HG02571 (cell line): ENCODE measurements at regions not wholly inside any gene's neighbourhood (a gene's known extent, or its start where the extent isn't known, plus 50 kb on each side); places are given as distances from the start of the nearest gene placed in this dataset.

ENCODE experiments used
- ATAC-seq: cut with Tn5 transposase; IDR thresholded peaks from one replicate; pipeline ENCODE4 v1.9.1; 2021; ENCODE audit warnings: mild to moderate bottlenecking, moderate library complexity; ENCODE audit not compliant: unreplicated experiment

DNA sequence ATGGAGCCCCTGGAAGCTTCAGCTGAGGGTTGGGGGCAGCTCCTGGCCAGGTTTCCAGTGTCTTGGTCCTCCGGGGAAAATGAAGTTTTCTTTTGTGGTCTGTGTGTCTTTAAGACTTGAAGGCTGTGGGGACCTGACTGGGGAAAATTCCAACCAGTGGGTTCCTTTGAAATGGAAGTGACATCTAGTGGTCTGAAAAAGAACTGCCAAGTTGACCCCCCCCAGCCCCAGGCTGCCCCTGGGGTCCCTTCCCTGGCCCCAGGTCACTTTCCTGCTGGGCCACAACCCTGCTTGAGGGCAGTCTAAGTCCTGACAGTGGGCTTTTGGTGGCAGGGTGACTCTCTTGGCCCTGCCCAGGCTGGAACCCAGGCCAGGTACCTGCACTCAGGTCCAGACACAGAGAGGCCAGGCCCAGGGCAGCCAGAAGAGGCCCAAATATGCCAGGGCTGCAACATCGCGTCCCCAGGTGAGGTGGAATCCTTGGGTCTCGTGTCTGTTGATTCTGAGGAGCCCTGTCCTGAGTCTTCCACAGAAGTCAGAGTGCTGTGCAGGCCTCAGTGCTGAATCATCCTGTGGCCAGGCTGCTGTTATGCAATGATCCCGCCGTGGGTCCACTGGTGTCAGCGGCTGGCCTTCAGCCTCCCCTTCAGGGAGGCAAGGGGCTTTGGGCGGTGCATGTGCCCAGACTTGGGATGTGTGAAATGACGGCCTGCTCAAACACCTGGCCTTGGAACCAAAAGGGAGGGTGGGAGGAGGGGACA lies 68.4 kb downstream of the VEGFA start:
- no peak for ATAC-seq

GRCh38 chr6:43837507-43837906 lies 67.5 kb downstream of the VEGFA start:
- ATAC-seq = no peak

GRCh38 chr6:43836507-43837240 lies 66.7 kb downstream of the VEGFA start:
- no peak for ATAC-seq
